Ishikawa (cell line): ENCODE measurements at regions not wholly inside any gene's neighbourhood (a gene's known extent, or its start where the extent isn't known, plus 50 kb on each side); places are given as distances from the start of the nearest gene placed in this dataset.

ENCODE experiments used
- CEBPB ChIP-seq: IDR thresholded peaks from 2 replicates; pipeline ENCODE4 v1.6.1; 2012
- EP300 ChIP-seq: IDR thresholded peaks from 2 replicates; pipeline ENCODE4 v1.6.1; 2012; ENCODE audit warnings: borderline replicate concordance
- MAX ChIP-seq: IDR thresholded peaks from 2 replicates; pipeline ENCODE4 v1.6.1; 2012
- REST ChIP-seq: IDR thresholded peaks from 2 replicates; pipeline ENCODE4 v1.6.1; 2012; ENCODE audit warnings: low read depth, mild to moderate bottlenecking
- TEAD4 ChIP-seq: IDR thresholded peaks from 2 replicates; pipeline ENCODE4 v1.6.1; 2012
- YY1 ChIP-seq: IDR thresholded peaks from 2 replicates; pipeline ENCODE4 v1.6.1; 2012; ENCODE audit warnings: low read depth

- TF ChIP-seq CEBPB (no peak), YY1 (no peak), MAX (no peak), EP300 (no peak), TEAD4 (no peak), REST (no peak)
These were observed 733.9 kb upstream of the INTU start for GRCh38 chr4:126898815-126899214.
